TTC549 (cell line): ENCODE measurements at regions not wholly inside any gene's neighbourhood (a gene's known extent, or its start where the extent isn't known, plus 50 kb on each side); places are given as distances from the start of the nearest gene placed in this dataset.
"Not testable (repeated sequence)": the region's sequence is repeated elsewhere in the genome, so short reads cannot be mapped to it uniquely, and the experiment has no call there.

Experiments
- FAIRE-seq: peaks from 2 replicates; lab custom pipeline; 2012; peaks lifted over from hg19 to GRCh38; lab: Jason Lieb, UNC

GRCh38 chr11:98409069-98409468 lies 611.7 kb upstream of the CNTN5 start:
- FAIRE-seq = no peak

GRCh38 chr11:98411777-98412176 lies 609.0 kb upstream of the CNTN5 start:
- FAIRE-seq = no peak

- FAIRE-seq = no peak
These were observed 603.4 kb upstream of the CNTN5 start for GRCh38 chr11:98417256-98417755.

DNA sequence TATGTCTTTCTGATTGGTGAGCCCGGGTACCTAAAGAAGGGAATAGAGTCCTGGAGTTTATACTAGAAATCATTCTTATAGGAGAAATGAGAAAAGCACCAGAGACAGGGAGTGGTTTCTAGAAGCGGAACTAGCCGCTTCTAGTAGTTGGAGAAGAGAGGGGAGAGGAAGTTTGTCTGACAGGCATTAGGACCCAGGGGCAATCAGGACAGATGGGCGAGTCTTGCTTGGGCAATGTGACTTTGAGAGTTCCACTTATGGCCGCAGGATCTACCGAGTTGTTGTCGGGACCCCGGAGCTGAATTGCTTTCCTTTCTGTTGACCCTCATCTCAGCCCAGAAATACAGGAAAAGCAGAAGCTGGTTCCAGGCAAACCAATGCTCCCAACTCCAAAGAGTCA lies 596.8 kb upstream of the CNTN5 start:
- FAIRE-seq = no peak

DNA sequence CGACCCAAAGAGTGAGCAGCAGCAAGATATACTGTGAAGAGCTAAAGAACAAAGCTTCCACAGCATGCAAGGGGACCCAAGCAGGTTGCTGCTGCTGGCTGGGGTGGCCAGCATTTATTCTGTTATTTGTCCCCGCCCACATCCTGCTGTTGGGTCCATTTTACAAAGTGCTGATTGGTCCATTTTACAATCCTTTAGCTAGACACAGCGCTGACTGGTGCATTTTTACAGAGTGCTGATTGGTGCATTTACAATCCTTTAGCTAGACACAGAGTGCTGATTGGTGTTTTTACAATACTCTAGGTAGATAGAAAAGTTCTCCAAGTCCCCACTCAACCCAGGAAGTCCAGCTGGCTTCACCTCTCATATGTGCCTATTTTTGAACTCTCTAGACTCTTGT lies 596.0 kb upstream of the CNTN5 start:
- not testable (repeated sequence) for FAIRE-seq

GRCh38 chr11:98431463-98432359 lies 589.0 kb upstream of the CNTN5 start:
- no peak for FAIRE-seq

DNA sequence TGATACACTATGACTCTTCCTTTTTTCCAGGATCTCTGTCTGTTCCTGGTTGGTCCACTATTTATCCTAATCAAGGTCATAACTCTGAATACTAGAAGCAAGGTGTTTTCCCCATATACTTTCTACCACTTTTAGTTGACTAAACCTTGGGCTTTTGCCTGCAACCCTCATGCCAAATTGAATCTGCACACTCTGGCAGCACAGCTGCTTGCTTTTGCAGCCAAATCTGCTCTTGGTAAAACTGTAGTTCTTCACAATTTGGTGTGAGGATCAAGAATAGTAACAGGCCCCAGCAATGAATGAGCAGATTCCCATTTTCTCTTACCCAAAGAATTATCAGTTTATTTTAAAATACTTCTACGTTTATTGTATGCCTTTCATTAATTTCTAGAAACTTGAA lies 586.5 kb upstream of the CNTN5 start:
- FAIRE-seq = no peak

DNA sequence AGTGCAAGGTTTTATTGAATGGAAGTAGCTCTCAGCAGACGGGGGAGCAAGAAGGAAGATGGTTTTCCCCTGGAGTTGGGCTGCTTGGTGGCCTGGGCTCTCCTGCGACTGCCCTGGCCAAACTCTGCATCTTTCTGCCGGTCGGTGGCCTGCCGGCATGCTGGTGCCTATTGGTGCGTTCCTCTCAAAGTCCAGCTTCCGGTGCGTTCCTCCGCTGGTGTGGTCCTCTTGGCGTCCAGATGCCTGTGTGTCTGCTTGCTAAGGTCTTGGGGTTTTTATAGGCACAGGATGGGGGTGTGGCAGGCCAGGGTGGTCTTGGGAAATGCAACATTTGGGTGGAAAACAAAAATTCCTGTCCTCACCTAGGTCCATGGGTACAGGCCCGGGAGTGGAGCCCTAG lies 567.4 kb upstream of the CNTN5 start:
- no peak for FAIRE-seq

GRCh38 chr11:98455500-98456307 lies 565.0 kb upstream of the CNTN5 start:
- FAIRE-seq = no peak

DNA sequence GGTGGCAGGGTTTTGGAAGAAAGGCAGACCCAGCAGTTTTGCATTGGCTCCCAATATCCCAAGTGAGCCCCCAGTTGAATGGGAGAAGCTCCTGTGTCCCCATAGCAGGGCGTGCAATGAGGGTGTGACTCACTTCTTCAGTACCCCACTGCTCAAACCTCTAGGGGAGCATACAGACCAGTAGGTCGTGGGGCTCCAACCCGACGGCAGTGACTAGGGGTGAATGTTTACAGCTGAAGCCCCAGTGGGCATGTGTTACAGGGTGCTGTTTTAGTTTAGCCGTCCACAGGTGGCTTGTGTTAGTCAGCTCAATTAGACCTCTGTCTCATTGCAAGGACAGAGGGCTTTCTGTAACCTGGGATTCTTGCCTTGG lies 564.5 kb upstream of the CNTN5 start:
- FAIRE-seq = no peak

DNA sequence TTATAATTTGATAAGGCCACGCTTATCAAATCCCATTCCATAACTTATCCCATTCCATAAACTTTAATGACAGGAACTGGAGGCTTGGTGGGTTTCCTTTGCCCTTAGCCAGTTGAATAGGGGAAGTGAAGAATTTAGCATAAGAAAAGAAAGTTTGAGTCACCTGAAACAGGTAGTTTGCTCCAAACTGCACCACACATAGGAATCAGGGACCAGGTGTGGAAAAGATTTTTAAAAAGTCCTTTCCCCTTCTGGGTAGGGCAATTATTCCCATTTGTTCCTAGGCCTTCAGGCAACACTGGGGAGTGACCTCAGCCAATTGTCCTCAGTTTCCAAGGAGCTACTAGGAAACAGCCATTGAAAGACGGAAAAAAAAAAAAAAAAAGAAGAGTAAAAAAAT lies 525.7 kb upstream of the CNTN5 start:
- no peak for FAIRE-seq

DNA sequence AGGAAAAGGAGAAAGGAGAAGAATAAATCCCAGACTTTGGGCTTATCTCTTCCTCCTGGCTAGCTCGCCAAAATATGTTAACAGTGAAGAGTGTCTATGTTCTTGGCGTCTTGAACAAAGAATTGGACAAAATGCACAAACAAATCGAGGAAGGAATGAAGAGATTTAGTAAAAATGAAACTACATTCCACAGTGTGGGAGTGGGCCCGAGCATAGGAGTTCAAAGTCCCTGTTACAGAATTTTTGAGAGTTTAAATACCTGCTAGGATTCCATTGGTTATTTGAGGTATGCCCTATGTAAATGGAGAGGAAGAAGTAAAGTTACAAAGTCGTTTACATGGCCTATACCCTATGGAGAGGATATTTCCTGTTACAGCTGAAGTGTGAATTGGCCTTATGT lies 525.1 kb upstream of the CNTN5 start:
- no peak for FAIRE-seq

DNA sequence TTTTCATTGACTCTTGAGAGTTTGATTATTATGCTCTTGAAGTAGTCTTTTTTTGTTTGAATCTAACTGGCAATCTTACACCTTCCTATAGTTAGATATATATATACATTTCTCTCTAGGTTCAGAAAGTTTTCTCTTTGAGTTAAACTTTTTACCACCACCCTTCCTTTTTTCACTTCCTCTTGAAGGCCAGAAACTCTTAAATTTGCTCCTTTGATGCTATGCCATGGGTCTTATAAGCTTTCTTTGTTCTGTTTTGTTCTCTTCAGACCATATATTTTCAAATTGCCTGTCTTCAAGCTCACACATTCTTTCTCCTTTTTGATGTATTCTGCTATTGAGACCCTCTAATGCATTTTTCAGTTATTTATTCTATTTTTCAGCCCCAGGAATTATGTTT lies 513.5 kb upstream of the CNTN5 start:
- FAIRE-seq = no peak

- FAIRE-seq = no peak
These were observed 507.8 kb upstream of the CNTN5 start for GRCh38 chr11:98512938-98513337.

- FAIRE-seq = no peak
These were observed 489.2 kb upstream of the CNTN5 start for GRCh38 chr11:98531576-98531975.

GRCh38 chr11:98536023-98536422 lies 484.7 kb upstream of the CNTN5 start:
- no peak for FAIRE-seq

DNA sequence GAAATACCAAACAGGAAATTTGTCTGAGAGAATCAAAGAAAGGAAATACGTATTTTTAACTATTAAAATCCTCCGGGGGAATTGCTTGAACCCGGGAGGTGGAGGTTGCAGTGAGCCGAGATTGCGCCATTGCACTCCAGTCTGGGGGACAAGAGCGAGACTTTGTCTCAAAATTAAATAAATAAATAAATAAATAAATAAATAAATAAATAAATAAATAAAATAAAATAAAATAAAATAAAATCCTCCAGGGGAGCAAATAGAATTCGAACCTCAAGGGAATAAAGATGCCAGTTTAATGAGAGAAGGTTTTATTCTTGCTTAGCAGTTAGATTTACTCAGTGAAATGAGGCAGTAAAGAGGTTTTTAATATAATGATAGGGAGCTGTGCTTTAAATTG lies 482.4 kb upstream of the CNTN5 start:
- not testable (repeated sequence) for FAIRE-seq

DNA sequence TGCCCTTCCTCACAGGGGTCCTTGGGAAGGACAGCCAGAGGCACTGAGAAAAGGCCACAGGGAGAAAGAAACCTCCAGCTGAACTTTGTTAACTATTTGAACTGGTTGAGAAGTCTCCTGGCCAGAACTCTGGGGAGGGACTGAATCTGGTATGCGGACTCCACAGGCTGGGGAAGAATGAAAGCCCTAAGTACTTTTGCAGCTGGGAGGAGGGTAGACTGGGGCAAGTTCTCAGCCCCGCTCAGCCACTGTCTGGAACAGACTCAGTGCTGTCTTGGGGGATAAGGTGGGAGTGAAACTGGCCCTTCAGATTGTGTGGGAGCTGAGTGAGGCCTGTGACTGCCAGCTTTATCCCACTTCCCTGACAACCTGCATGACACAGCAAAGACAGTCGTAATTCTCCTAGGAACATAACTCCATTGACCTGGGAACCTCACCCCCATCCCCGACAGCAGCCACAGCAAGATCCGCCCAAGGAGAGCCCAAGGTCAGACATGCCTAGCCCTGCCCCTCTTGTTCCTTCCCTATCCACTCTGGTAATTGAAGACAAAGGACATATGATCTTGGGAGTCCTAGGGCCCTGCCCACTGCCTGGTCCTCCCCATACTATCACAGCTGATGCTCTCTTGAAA lies 475.1 kb upstream of the CNTN5 start:
- no peak for FAIRE-seq

DNA sequence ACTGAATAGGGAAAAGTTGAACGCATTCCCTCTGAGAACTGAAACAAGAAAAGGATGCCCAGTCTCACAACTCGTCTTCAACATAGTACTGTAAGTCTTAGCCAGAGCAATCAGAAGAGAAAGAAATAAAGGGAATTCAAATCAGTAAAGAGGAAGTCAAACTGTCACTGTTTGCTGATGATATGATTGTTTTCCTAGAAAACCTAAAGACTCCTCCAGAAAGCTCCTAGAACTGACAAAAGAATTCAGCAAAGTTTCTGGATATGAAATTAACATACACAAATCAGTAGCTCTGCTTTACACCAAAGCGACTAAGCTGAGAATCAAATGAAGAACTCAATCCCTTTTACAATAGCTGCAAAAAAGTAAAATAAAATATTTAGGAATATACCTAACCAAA lies 471.2 kb upstream of the CNTN5 start:
- no peak for FAIRE-seq

- FAIRE-seq = no peak
These were observed 460.8 kb upstream of the CNTN5 start for GRCh38 chr11:98559961-98560360.

DNA sequence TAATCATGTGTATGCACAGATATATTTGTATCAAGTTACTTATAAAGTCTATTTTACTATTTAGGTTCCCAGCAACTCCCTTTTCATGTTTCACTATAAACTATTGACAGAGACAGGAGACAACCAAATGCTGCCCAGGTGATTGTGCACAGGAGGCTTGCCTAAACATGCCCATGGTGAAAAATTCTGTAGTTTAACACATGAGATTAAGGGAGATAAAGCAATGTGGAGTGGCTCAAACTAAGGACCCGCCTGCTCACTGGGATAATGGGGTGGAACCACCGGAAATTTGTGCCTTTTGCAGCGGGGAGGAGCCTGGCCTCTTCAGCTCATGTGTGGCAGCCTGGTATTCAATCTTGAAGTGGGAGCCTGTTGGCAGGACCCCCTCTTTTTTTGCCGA lies 459.5 kb upstream of the CNTN5 start:
- FAIRE-seq = no peak

GRCh38 chr11:98561877-98562395 lies 458.8 kb upstream of the CNTN5 start:
- no peak for FAIRE-seq

- no peak for FAIRE-seq
These were observed 456.5 kb upstream of the CNTN5 start for GRCh38 chr11:98564233-98564632.
